ENCODE measurements at regions not wholly inside any gene's neighbourhood (a gene's known extent, or its start where the extent isn't known, plus 50 kb on each side); places are given as distances from the start of the nearest gene placed in this dataset.

DNA sequence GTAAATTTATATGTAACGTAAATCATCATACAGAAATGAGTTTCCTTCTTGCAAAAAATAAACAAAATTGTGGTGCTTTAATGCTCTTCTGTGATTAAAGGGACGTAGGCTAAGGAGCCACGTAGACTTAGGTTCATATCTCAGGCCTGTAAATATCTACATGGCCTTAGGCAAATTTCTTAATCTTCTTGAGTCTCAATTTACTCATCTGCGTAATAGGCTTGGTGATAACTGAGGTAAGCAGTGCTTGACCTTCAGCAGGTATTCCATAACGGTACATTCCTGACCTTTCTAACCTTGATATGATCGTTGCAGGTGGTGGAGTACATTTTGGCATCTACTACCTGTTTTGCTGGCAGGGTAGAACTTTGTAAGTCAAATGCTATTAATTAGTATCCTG is 65.2 kb upstream of the TLR3 start:
- FAIRE-seq = no peak
- H3K56ac ChIP-seq (replicated peaks; ENCODE audit: insufficient read length, low read depth, low read length) = no peak overlapping the region
- no peak overlapping the region for H2AK5ac ChIP-seq (ENCODE audit: low read depth, low read length)
- H3K27me3 ChIP-seq (replicated peaks in 1 of 4; ENCODE audit: control insufficient read depth in 3 of 4, extremely low read depth in 1 of 4, insufficient read depth in 3 of 4, low read length in 3 of 4) = 0 out of 7 replicates have a peak, but pooled peaks cover 0 to 2% (median 0%) of the 10 kb centered on the region in 4 experiments
- no peak overlapping the region for H3K27ac ChIP-seq (ENCODE audit: low read depth, low read length)
- H3K14ac ChIP-seq (ENCODE audit: insufficient read length) = no peak overlapping the region
- no peaks in the 10 kb centered on the region for H3K23me2 ChIP-seq (ENCODE audit: low read depth, low read length)
- POLR2A ChIA-PET (ENCODE audit: partially characterized antibody) = no interaction called here
- no peak overlapping the region for H4K8ac ChIP-seq (ENCODE audit: extremely low read depth, insufficient read depth, low read length)
- no peaks in the 10 kb centered on the region for H3K9me3 ChIP-seq (ENCODE audit: insufficient read depth in 2 of 2, low read depth in 1 of 2, low read length in 1 of 2)
- H2AFZ ChIP-seq (ENCODE audit: low read length) = no peak overlapping the region
- H2BK5ac ChIP-seq (ENCODE audit: low read depth, low read length) = no peak overlapping the region
- CTCF ChIA-PET (ENCODE audit: partially characterized antibody) = no interaction called here
- H3K4me2 ChIP-seq (ENCODE audit: insufficient read depth in 1 of 2, low read depth in 2 of 2, low read length in 2 of 2) = no peak overlapping the region
- H3K79me2 ChIP-seq (ENCODE audit: control insufficient read depth in 1 of 2, insufficient read depth in 2 of 2, low read length in 2 of 2) = no peaks in the 10 kb centered on the region
- H4K91ac ChIP-seq (replicated peaks; ENCODE audit: insufficient read length, low read length) = no peak overlapping the region
- no peak overlapping the region for H3K18ac ChIP-seq (ENCODE audit: extremely low read depth, low read length)
- H3K23ac ChIP-seq (ENCODE audit: insufficient read length) = no peak overlapping the region
- H3K79me1 ChIP-seq (ENCODE audit: low read depth, low read length) = no peaks in the 10 kb centered on the region
- no peak overlapping the region for H3K9ac ChIP-seq (replicated peaks in 1 of 4; ENCODE audit: extremely low read depth in 1 of 4, low read depth in 3 of 4, low read length in 3 of 4)
- no peak overlapping the region for H2BK20ac ChIP-seq (ENCODE audit: low read length)
- WGBS, 2 experiments (ENCODE audit: extremely low coverage in 1 of 2, insufficient coverage in 1 of 2, insufficient read length in 1 of 2, insufficient replicate concordance in 2 of 2, low coverage in 1 of 2, low lambda C conversion rate in 2 of 2, missing lambda C conversion rate in 1 of 2) = 93% methylated on average over 6 of the region's 6 CpGs; no CpG with 5 or more reads in 1 of the 2 experiments
- no peak overlapping the region for H4K5ac ChIP-seq (ENCODE audit: insufficient read length, low read depth, low read length)
- DNase-seq (ENCODE audit: low read depth in 1 of 2, low spot score in 2 of 2) = no peak
- H2BK15ac ChIP-seq (ENCODE audit: low read length) = no peak overlapping the region
- no peaks in the 10 kb centered on the region for H3K36me3 ChIP-seq (ENCODE audit: control insufficient read depth in 2 of 4, insufficient read depth in 4 of 4, low read length in 3 of 4)
- no peak overlapping the region for H2BK120ac ChIP-seq (replicated peaks; ENCODE audit: low read depth, low read length)
- no peak overlapping the region for H2BK12ac ChIP-seq (ENCODE audit: low read depth, low read length)
- H4K20me1 ChIP-seq (replicated peaks in 1 of 2; ENCODE audit: control insufficient read depth in 1 of 2, insufficient read depth in 2 of 2, low read length in 2 of 2) = no peaks in the 10 kb centered on the region
- no peak overlapping the region for H3K4ac ChIP-seq (replicated peaks; ENCODE audit: insufficient read length, low read depth, low read length)
- H3K4me1 ChIP-seq (replicated peaks in 1 of 4; ENCODE audit: control insufficient read depth in 3 of 4, insufficient read depth in 4 of 4, low read length in 3 of 4) = peaks cover 0 to 2% (median 0%) of the 10 kb centered on the region in 4 experiments; a peak in 1 of 7 replicates
- no peak overlapping the region for H3K4me3 ChIP-seq (ENCODE audit: extremely low read depth in 1 of 4, insufficient read depth in 2 of 4, low read depth in 3 of 4, low read length in 4 of 4)
- TF ChIP-seq POLR2A (IDR thresholded peaks at IDR 0.05; ENCODE audit: control extremely low read depth in 1 of 2, low read depth in 2 of 2, low read length in 2 of 2) (no peak), RFX5 (IDR thresholded peaks at IDR 0.05; ENCODE audit: borderline replicate concordance, low read depth, low read length) (no peak), HDAC6 (IDR thresholded peaks at IDR 0.05; ENCODE audit: low read depth, low read length) (no peak), RAD21 (IDR thresholded peaks at IDR 0.05 in 1 of 2, conservative IDR thresholded peaks at IDR 0.05 in 1 of 2; ENCODE audit: low read depth in 2 of 2, low read length in 2 of 2) (no peak), BACH1 (IDR thresholded peaks at IDR 0.05; ENCODE audit: low read length) (no peak), MAFK (IDR thresholded peaks at IDR 0.05; ENCODE audit: low read depth, low read length) (no peak), RXRA (IDR thresholded peaks at IDR 0.05; ENCODE audit: insufficient read depth, low read depth, low read length) (no peak), SRF (IDR thresholded peaks at IDR 0.05; ENCODE audit: low read depth, low read length) (no peak), EZH2 (IDR thresholded peaks at IDR 0.05; ENCODE audit: low read depth, low read length, severe bottlenecking) (no peak), HDAC2 (IDR thresholded peaks at IDR 0.05; ENCODE audit: borderline replicate concordance in 1 of 2, low read depth in 2 of 2, low read length in 2 of 2) (no peak), CBX5 (IDR thresholded peaks at IDR 0.05; ENCODE audit: low read depth, low read length) (no peak), KDM5A (IDR thresholded peaks at IDR 0.05; ENCODE audit: low read length) (no peak), JUND (IDR thresholded peaks at IDR 0.05; ENCODE audit: low read length) (no peak)
- TF ChIP-seq, protein P1, sequence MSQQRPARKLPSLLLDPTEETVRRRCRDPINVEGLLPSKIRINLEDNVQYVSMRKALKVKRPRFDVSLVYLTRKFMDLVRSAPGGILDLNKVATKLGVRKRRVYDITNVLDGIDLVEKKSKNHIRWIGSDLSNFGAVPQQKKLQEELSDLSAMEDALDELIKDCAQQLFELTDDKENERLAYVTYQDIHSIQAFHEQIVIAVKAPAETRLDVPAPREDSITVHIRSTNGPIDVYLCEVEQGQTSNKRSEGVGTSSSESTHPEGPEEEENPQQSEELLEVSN (IDR thresholded peaks at IDR 0.05) = no peak

Data from H1 (cell line).